HAP-1 (cell line): ENCODE measurements at regions not wholly inside any gene's neighbourhood (a gene's known extent, or its start where the extent isn't known, plus 50 kb on each side); places are given as distances from the start of the nearest gene placed in this dataset.
"Not testable (repeated sequence)": the region's sequence is repeated elsewhere in the genome, so short reads cannot be mapped to it uniquely, and the experiment has no call there.

ENCODE experiments used
- DNase-seq, 2 experiments: peaks; one replicate each; pipeline ENCODE4 v3.0.0-alpha.2; 2016 to 2020; ENCODE audit warnings: low spot score in 2 of 2
- H3K27me3 ChIP-seq: fragments of 250-450 bp; sonication (Bioruptor Pico); 2 replicates; pipeline ENCODE4 v1.5.1; 2020; ENCODE audit warnings: low read depth, mild to moderate bottlenecking, moderate library complexity
- H3K36me3 ChIP-seq: fragments of 250-450 bp; sonication (Bioruptor Pico); replicated peaks from 2 replicates; pipeline ENCODE4 v1.5.1; 2020; ENCODE audit warnings: mild to moderate bottlenecking
- H3K4me1 ChIP-seq: fragments of 250-450 bp; sonication (Bioruptor Pico); 2 replicates; pipeline ENCODE4 v1.5.1; 2020; ENCODE audit warnings: mild to moderate bottlenecking
- H3K4me3 ChIP-seq: fragments of 250-450 bp; sonication (Bioruptor Pico); 2 replicates; pipeline ENCODE4 v1.5.1; 2020; ENCODE audit warnings: mild to moderate bottlenecking, moderate library complexity
- H3K9me3 ChIP-seq: fragments of 250-450 bp; sonication (Bioruptor Pico); 2 replicates; pipeline ENCODE4 v1.5.1; 2020; ENCODE audit warnings: mild to moderate bottlenecking, moderate library complexity
- in situ Hi-C: fragments of 300-500 bp; cut with MboI; formaldehyde crosslinking; loops from 3 replicates; pipeline ENCODE4 v1.14.3; 2020; ENCODE audit warnings: low sequenced_read_pairs, inconsistent platforms, mixed read lengths

DNA sequence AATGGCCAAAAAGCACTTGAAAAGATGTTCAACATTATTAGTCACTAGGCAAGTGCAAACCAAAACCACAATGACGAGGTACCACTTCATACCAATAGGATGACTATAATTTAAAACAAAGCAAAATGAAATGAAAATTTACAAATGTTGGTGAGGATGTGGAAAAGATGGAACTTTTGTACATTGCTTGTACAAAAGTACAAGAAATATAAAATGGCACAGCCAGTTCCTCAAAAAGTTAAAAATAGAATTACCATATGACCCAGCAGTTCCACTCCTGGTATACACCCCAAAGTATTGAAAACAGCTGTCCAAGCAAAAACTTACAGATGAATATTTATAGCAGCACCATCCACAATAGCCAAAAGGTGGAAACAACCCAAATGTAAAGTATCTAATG is 107.8 kb upstream of the XPO1 start:
- DNase-seq, result no peak
- no peak overlapping the region for H3K4me3 ChIP-seq
- H3K36me3 ChIP-seq, result no peaks in the 10 kb centered on the region
- H3K4me1 ChIP-seq, result no peaks in the 10 kb centered on the region
- H3K9me3 ChIP-seq, result peaks cover 4% of the 10 kb centered on the region; the same call in 1 of the 2 replicates
- in situ Hi-C loops, result no loop called here
- H3K27me3 ChIP-seq, result no peaks in the 10 kb centered on the region

DNA sequence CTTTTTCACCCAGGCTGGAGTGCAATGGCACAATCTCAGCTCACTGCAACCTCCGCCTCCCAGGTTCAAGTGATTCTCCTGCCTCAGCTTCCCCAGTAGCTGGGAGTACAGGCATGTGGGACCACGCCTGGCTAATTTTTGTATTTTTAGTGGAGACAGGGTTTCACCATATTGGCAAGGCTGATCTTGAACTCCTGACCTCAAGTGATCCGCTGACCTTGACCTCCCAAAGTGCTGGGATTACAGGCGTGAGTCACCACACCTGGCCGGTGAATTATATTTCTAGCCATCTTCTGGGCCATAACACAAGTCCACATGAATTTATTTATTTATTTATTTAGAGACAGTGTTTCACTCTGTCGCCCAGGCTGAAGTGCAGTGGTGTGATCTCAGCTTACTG is 105.0 kb upstream of the XPO1 start:
- H3K27me3 ChIP-seq, H3K4me3 ChIP-seq, in situ Hi-C loops, H3K4me1 ChIP-seq, H3K36me3 ChIP-seq, H3K9me3 ChIP-seq, DNase-seq: not testable (repeated sequence)

DNA sequence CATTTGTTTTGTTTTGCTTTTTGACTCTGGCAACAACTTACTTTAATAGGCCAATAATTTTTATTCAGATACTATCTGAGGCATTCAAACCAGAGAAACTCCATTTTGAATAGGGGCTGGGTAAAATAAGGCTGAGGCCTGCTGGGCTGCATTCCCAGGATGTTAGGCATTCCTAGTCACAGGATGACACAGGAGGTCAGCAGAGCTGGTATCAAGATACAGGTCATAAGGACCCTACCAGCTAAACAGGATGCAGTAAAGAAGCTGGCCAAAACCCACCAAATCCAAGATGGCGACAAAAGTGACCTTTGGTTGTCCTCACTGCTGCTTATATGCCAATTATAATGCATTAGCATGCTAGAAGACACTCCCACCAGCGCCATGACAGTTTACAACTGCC is 102.2 kb upstream of the XPO1 start:
- no peaks in the 10 kb centered on the region for H3K9me3 ChIP-seq
- H3K4me1 ChIP-seq, result no peaks in the 10 kb centered on the region
- H3K27me3 ChIP-seq, result no peaks in the 10 kb centered on the region
- H3K4me3 ChIP-seq, result no peak overlapping the region
- in situ Hi-C loops, result no loop called here
- H3K36me3 ChIP-seq, result no peaks in the 10 kb centered on the region
- no peak for DNase-seq

DNA sequence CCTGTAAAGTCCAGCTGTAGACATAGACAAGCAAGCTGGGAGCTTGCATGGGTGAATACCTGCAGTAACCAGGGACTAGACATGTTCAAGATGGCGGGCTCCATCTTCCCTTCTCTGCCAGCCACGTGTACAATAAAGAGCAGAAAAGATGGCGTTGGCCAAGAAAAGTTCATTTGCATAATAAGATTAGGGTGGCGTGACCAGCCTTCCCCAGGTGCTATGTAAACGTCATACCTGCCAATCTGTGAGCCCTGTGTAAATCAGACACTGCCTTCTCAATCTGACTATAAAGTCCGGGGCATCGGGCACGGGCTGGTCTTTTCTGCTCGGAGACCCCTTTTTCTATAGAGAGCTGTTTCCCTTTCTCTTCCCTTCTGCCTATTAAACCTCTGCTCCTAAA is 101.6 kb upstream of the XPO1 start:
- DNase-seq, result no peak
- Histone ChIP-seq H3K4me3 (no peak overlapping the region), H3K9me3 (no peaks in the 10 kb centered on the region), H3K4me1 (no peaks in the 10 kb centered on the region), H3K36me3 (no peaks in the 10 kb centered on the region), H3K27me3 (no peaks in the 10 kb centered on the region)
- in situ Hi-C loops, result no loop called here

DNA sequence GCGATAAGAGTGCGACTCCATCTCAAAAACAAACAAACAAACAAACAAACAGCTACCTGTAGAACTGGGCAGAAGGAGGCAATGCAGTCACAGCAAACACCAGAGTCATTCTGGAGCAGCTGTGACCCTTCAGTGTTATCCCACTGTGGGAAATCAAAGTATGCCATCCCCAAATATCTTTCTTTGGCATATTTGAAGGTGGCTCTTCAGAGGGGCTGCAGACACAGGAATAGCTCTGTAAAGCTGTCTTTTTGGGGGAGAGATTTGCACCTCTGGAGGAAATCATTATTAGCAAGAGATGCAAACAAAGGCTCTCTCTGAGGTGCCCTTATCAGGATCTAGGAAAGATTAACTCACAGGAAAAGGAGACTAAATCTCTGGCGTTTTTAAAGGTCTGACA is 98.5 kb upstream of the XPO1 start:
- Histone ChIP-seq H3K4me3 (no peak overlapping the region), H3K36me3 (no peaks in the 10 kb centered on the region), H3K27me3 (no peaks in the 10 kb centered on the region), H3K9me3 (no peaks in the 10 kb centered on the region), H3K4me1 (no peaks in the 10 kb centered on the region)
- no peak for DNase-seq
- in situ Hi-C loops, result no loop called here

DNA sequence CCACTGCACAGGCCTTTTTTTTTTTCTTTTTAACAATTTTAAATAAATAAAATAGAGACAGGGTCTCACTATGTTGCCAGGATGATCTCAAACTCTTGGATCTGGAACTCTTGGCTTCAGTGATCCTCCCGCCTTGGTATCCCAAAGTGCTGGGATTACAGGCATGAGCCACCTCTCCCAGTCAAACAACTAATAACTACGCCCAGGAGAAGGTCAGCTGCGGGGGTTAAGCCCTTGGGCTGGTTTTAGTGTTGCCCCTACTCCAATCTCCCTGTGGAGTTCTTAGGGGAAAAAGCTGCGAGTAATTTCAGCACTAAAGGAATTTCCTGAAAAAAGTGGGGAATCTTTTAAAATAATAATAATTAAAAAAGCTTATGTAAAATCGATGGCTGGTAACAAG is 96.4 kb upstream of the XPO1 start:
- Histone ChIP-seq H3K4me1 (no peaks in the 10 kb centered on the region), H3K27me3 (no peaks in the 10 kb centered on the region), H3K4me3 (no peak overlapping the region), H3K36me3 (no peaks in the 10 kb centered on the region), H3K9me3 (no peaks in the 10 kb centered on the region)
- no peak for DNase-seq
- in situ Hi-C loops, result no loop called here

DNA sequence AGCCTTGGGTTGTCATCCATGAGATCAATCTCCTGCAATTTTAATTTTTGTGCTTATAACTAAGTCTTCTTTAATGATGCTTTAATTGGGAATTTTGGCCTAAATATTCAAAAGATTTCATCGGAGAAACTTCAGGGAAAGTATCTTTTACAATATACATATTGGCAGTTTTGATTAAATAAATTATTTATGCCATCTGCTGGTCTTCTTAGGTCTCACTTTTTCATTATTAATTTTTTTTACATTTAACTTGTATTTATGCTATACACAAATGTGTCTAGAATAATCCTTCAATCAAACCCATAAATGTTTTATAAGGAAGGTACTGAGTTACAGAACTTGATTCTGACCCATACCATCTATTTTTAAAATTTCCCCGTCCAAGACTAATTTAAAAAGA is 95.1 kb upstream of the XPO1 start:
- Histone ChIP-seq H3K9me3 (no peaks in the 10 kb centered on the region), H3K27me3 (no peaks in the 10 kb centered on the region), H3K36me3 (no peaks in the 10 kb centered on the region), H3K4me1 (no peaks in the 10 kb centered on the region), H3K4me3 (no peak overlapping the region)
- in situ Hi-C loops, result no loop called here
- DNase-seq, result no peak

DNA sequence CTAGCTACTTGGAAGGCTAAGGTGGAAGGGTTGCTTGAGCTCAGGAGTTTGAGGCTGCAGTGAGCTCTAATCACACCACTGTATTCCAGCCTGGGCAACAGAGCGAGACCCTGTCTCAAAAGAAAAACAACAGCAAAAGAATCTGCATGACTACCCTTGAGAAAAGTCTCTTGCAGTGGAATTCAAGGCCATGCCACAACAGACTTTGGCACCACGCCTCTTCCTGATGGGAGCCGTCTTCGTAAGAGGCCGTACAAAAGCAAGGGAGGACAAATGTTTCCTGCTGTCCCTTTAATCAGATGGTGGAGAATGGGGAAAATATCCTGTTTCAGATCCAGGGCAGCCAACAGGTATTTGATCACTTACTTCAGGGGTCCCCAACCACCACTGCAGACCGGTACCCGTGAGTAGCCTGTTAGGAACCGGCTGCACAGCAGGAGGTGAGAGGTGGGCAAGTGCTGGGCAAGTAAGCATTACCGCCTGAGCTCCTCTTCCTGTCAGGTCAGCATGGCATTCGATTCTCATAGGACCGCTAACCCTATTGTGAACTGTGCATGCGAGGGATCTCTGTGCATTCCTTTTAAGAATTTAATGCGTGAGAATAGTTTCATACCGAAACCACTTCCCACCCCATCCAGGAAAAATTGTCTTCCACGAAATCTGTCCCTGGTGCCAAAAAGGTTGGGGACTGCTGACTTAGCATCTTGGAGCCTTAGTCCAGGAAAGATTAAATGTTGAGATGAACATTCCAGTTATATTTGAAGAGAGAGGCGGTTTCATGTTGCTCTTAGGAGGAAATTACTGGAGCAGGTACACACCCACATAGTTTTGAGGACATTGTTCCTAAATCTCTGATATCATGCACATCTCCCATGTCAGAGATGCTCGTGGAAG is 94.4 kb upstream of the XPO1 start:
- no peaks in the 10 kb centered on the region for H3K9me3 ChIP-seq
- no peaks in the 10 kb centered on the region for H3K27me3 ChIP-seq
- no peaks in the 10 kb centered on the region for H3K36me3 ChIP-seq
- DNase-seq, result no peak
- no peak overlapping the region for H3K4me3 ChIP-seq
- H3K4me1 ChIP-seq, result no peaks in the 10 kb centered on the region
- in situ Hi-C loops, result no loop called here

DNA sequence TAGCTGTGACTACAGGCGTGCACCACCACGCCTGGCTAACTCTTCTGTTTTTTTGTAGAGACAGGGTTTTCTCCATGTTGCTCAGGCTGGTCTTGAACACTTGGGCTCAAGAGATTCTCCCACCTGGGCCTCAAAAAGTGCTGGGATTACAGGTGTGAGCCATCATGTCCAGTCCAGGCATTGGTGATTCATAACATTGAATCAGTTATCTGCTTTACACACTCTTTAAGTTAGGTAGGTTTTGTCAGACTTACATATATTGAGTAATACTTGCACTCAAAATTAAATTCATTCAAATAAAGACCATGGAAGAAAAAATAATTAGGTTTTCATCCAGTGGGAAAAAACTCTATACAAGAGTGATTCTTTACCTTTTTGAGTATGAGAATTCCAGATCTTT is 93.2 kb upstream of the XPO1 start:
- DNase-seq, result no peak
- Histone ChIP-seq H3K27me3 (no peaks in the 10 kb centered on the region), H3K4me3 (no peak overlapping the region), H3K4me1 (no peaks in the 10 kb centered on the region), H3K36me3 (no peaks in the 10 kb centered on the region), H3K9me3 (no peaks in the 10 kb centered on the region)
- in situ Hi-C loops, result no loop called here

DNA sequence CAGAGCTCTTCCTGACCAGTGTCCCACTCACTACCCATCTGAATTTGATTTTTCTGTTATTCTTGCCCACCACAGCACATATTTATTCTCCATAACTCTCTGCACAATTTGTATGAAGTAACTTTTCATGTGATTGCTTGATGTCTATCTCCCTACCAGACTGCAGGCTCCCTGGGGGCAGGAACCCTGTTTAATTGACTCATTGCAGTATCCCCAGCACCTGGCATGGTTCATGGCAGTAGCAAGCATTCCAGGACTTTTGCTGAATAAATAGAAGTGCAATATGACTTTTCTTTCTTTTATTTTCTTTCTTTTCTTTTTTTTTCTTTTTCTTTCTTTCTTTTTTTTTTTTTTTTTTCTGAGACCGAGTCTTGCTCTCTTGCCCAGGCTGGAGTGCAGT is 88.7 kb upstream of the XPO1 start:
- Histone ChIP-seq H3K36me3 (no peaks in the 10 kb centered on the region), H3K4me3 (no peak overlapping the region), H3K27me3 (no peaks in the 10 kb centered on the region), H3K4me1 (no peaks in the 10 kb centered on the region), H3K9me3 (no peaks in the 10 kb centered on the region)
- DNase-seq, result no peak
- in situ Hi-C loops, result no loop called here

DNA sequence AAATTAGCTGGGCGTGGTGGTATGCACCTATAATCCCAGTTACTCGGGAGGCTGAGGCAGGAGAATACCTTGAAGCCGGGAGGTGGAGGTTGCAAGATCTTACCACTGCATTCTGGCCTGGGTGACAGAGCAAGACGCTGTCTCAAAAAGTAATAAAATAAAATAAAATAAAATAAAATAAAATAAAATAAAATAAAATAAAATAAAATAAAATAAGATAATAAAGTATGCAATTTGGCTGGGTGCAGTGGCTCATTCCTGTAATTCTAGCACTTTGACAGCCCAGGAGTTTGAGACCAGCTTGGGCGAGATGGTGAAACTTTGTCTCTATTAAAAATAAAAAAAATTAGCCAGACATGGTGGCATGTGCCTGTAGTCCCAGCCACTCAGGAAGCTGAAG is 85.6 kb upstream of the XPO1 start:
- Histone ChIP-seq H3K4me1 (no peaks in the 10 kb centered on the region; the same call in 1 of the 2 replicates), H3K36me3 (no peaks in the 10 kb centered on the region), H3K9me3 (no peaks in the 10 kb centered on the region), H3K4me3 (no peak overlapping the region), H3K27me3 (no peaks in the 10 kb centered on the region)
- in situ Hi-C loops, result no loop called here
- DNase-seq, result no peak

DNA sequence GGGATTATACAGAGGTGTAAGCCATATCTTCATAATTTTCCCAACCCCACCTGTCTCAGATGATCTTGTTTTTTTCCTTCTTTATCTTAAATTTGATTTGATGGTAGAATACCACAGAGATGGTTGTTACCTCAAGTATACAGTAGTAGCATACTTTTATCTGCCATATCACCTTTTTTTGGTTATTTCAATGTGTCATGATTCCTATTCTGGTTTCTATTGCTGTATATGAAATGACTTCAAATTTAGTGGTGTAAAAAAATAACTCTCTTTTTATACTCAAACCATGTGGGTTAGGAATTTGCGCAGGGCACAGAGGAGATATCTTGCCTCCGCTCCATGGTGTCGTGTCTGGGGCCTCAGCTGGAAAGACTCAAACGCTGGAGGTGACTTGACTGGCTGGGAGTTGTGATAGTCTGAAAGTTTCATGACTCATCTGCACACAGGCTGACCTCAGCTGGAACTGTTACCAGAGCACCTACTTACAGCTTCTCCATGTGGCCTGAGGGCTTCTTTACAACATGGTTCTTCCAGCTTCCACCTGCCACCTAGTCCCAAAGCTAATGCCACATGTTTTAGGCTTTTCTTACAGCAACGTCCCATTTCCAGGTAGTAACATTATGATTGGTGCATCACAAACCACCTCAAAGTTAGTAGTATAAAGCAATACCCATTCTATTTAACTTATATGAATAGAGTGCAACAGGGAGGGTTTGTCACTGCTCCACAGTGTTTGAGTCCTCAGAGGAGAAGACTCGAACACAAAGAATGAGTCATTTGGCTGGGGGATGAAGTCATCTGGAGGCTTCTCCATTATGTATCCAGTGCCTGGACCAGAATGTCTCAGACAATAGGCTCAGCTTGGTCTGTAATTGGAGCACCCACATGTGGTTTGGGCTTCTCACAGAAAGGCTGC is 82.3 kb upstream of the XPO1 start:
- in situ Hi-C loops, result no loop called here
- Histone ChIP-seq H3K36me3 (no peaks in the 10 kb centered on the region), H3K4me3 (no peak overlapping the region), H3K27me3 (no peaks in the 10 kb centered on the region), H3K4me1 (no peaks in the 10 kb centered on the region; the same call in 1 of the 2 replicates), H3K9me3 (no peaks in the 10 kb centered on the region)
- no peak for DNase-seq

DNA sequence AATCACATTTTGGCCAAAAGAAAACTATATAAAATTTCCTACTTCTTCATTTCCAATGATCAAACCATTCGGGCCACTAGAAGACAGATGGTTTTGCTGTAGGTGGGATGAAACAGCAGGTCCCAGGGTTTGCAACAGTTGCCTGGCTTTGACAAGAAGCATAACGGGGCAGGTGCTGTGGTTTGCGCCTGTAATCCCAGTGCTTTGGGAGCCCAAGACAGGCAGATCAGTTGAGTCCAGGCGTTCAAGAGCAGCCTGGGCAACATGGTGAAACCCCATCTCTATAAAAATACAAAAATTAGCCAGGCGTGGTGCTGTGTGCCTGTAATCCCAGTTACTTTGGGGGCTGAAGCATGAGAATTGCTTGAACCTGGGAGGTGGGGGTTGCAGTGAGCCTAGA is 81.4 kb upstream of the XPO1 start:
- DNase-seq, result no peak
- Histone ChIP-seq H3K4me1 (no peaks in the 10 kb centered on the region; the same call in 1 of the 2 replicates), H3K36me3 (no peaks in the 10 kb centered on the region), H3K9me3 (no peaks in the 10 kb centered on the region), H3K27me3 (no peaks in the 10 kb centered on the region), H3K4me3 (no peak overlapping the region)
- in situ Hi-C loops, result no loop called here

DNA sequence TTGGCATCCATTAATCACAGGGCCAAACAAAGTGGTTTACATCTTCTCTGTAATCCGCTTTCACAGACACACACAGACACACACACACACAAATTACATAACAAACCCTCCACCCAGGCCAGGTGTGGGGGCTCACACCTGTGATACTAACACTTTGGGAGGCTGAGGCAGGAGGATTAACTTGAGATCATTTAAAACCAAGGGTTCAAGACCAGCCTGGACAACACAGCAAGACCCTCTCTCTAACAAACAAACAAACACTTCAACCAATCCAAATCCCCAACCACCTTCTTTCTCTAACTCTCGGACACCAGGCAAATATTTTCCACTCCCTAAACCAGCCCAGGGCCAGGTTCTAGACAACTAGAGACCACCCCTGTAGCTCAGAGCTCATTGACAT is 79.5 kb upstream of the XPO1 start:
- Histone ChIP-seq H3K4me1 (no peaks in the 10 kb centered on the region; the same call in 1 of the 2 replicates), H3K4me3 (no peak overlapping the region), H3K27me3 (no peaks in the 10 kb centered on the region), H3K9me3 (no peaks in the 10 kb centered on the region), H3K36me3 (no peaks in the 10 kb centered on the region)
- in situ Hi-C loops, result no loop called here
- no peak for DNase-seq
